GM18499 (cell line): ENCODE measurements at regions not wholly inside any gene's neighbourhood (a gene's known extent, or its start where the extent isn't known, plus 50 kb on each side); places are given as distances from the start of the nearest gene placed in this dataset.
"Not testable (repeated sequence)": the region's sequence is repeated elsewhere in the genome, so short reads cannot be mapped to it uniquely, and the experiment has no call there.

Source experiments
- ATAC-seq: cut with Tn5 transposase; IDR thresholded peaks from one replicate; pipeline ENCODE4 v1.9.1; 2021; ENCODE audit warnings: moderate number of reproducible peaks; ENCODE audit not compliant: insufficient read depth, unreplicated experiment

- ATAC-seq: peak; percentile 96
Measured at GRCh38 chr1:206256935-206257334, 53.6 kb downstream of the SRGAP2 start.

- not testable (repeated sequence) for ATAC-seq
Measured at GRCh38 chr1:206261473-206261872, 58.1 kb downstream of the SRGAP2 start.

GRCh38 chr1:206262424-206262823 lies 59.1 kb downstream of the SRGAP2 start:
- not testable (repeated sequence) for ATAC-seq

GRCh38 chr1:206264916-206265315 lies 61.6 kb downstream of the SRGAP2 start:
- ATAC-seq: not testable (repeated sequence)

GRCh38 chr1:206271153-206271552 lies 67.8 kb downstream of the SRGAP2 start:
- not testable (repeated sequence) for ATAC-seq

GRCh38 chr1:206273104-206273503 lies 69.8 kb downstream of the SRGAP2 start:
- ATAC-seq: not testable (repeated sequence)

GRCh38 chr1:206276143-206276542 lies 72.8 kb downstream of the SRGAP2 start:
- not testable (repeated sequence) for ATAC-seq

- ATAC-seq: not testable (repeated sequence)
Measured at GRCh38 chr1:206278683-206279082, 75.3 kb downstream of the SRGAP2 start.

- ATAC-seq: not testable (repeated sequence)
Measured at GRCh38 chr1:206280683-206281082, 77.3 kb downstream of the SRGAP2 start.

- peak; percentile 62 for ATAC-seq
Measured at GRCh38 chr1:206281912-206282654, 78.7 kb downstream of the SRGAP2 start.

- not testable (repeated sequence) for ATAC-seq
Measured at GRCh38 chr1:206285024-206285960, 82.0 kb downstream of the SRGAP2 start.

GRCh38 chr1:206287759-206288158 lies 84.4 kb downstream of the SRGAP2 start:
- ATAC-seq: not testable (repeated sequence)

GRCh38 chr1:206288453-206288852 lies 85.1 kb downstream of the SRGAP2 start:
- ATAC-seq: not testable (repeated sequence)

GRCh38 chr1:206297145-206298031 lies 94.0 kb downstream of the SRGAP2 start:
- not testable (repeated sequence) for ATAC-seq

- not testable (repeated sequence) for ATAC-seq
Measured at GRCh38 chr1:206298032-206298392, 94.7 kb downstream of the SRGAP2 start.

GRCh38 chr1:206299181-206299791 lies 95.9 kb downstream of the SRGAP2 start:
- ATAC-seq: not testable (repeated sequence)

GRCh38 chr1:206299942-206300341 lies 96.6 kb downstream of the SRGAP2 start:
- ATAC-seq: not testable (repeated sequence)

GRCh38 chr1:206302056-206302455 lies 98.7 kb downstream of the SRGAP2 start:
- not testable (repeated sequence) for ATAC-seq

GRCh38 chr1:206307442-206307841 lies 104.1 kb downstream of the SRGAP2 start:
- ATAC-seq: not testable (repeated sequence)

GRCh38 chr1:206310948-206311347 lies 107.6 kb downstream of the SRGAP2 start:
- not testable (repeated sequence) for ATAC-seq
